Activated naive CD8-positive, alpha-beta T cell (primary cell): ENCODE measurements at regions not wholly inside any gene's neighbourhood (a gene's known extent, or its start where the extent isn't known, plus 50 kb on each side); places are given as distances from the start of the nearest gene placed in this dataset.

Source experiments
- H3K27ac Mint-ChIP-seq: one replicate; pipeline ENCODE4 v1.8.0; 2021; ENCODE audit warnings: mixed read lengths
- H3K27me3 Mint-ChIP-seq: one replicate; pipeline ENCODE4 v1.8.0; 2021; ENCODE audit warnings: mixed read lengths
- H3K36me3 Mint-ChIP-seq: one replicate; pipeline ENCODE4 v1.8.0; 2021; ENCODE audit warnings: mixed read lengths
- H3K4me1 Mint-ChIP-seq: one replicate; pipeline ENCODE4 v1.8.0; 2021; ENCODE audit warnings: low read depth, mixed read lengths
- H3K4me3 Mint-ChIP-seq: one replicate; pipeline ENCODE4 v1.8.0; 2021; ENCODE audit warnings: mild to moderate bottlenecking, mixed read lengths
- H3K9me3 Mint-ChIP-seq: one replicate; pipeline ENCODE4 v1.8.0; 2021; ENCODE audit warnings: low read depth, mixed read lengths

- Mint-ChIP-seq H3K27ac (no peak overlapping the region), H3K4me3 (no peak overlapping the region), H3K9me3 (peaks cover 7% of the 10 kb centered on the region), H3K4me1 (no peaks in the 10 kb centered on the region), H3K36me3 (no peaks in the 10 kb centered on the region), H3K27me3 (no peaks in the 10 kb centered on the region)
These were observed 1950.4 kb downstream of the SUCLG1 start for GRCh38 chr2:82508702-82509101.

- no peaks in the 10 kb centered on the region for H3K4me1 Mint-ChIP-seq
- peaks cover 7% of the 10 kb centered on the region for H3K9me3 Mint-ChIP-seq
- H3K27ac Mint-ChIP-seq = no peak overlapping the region
- no peaks in the 10 kb centered on the region for H3K36me3 Mint-ChIP-seq
- H3K4me3 Mint-ChIP-seq = no peak overlapping the region
- H3K27me3 Mint-ChIP-seq = no peaks in the 10 kb centered on the region
These were observed 1951.4 kb downstream of the SUCLG1 start for GRCh38 chr2:82507657-82508056.

- H3K27me3 Mint-ChIP-seq = no peaks in the 10 kb centered on the region
- H3K36me3 Mint-ChIP-seq = no peaks in the 10 kb centered on the region
- H3K4me3 Mint-ChIP-seq = no peak overlapping the region
- H3K9me3 Mint-ChIP-seq = peaks cover 11% of the 10 kb centered on the region
- no peaks in the 10 kb centered on the region for H3K4me1 Mint-ChIP-seq
- no peak overlapping the region for H3K27ac Mint-ChIP-seq
These were observed 1957.9 kb downstream of the SUCLG1 start for GRCh38 chr2:82501217-82501616.

- H3K4me1 Mint-ChIP-seq = no peaks in the 10 kb centered on the region
- H3K9me3 Mint-ChIP-seq = peaks cover 12% of the 10 kb centered on the region
- no peak overlapping the region for H3K27ac Mint-ChIP-seq
- H3K36me3 Mint-ChIP-seq = no peaks in the 10 kb centered on the region
- no peak overlapping the region for H3K4me3 Mint-ChIP-seq
- no peaks in the 10 kb centered on the region for H3K27me3 Mint-ChIP-seq
These were observed 1960.2 kb downstream of the SUCLG1 start for GRCh38 chr2:82498777-82499443.

- H3K9me3 Mint-ChIP-seq = peaks cover 15% of the 10 kb centered on the region
- no peaks in the 10 kb centered on the region for H3K27me3 Mint-ChIP-seq
- no peaks in the 10 kb centered on the region for H3K4me1 Mint-ChIP-seq
- no peaks in the 10 kb centered on the region for H3K36me3 Mint-ChIP-seq
- H3K27ac Mint-ChIP-seq = no peak overlapping the region
- H3K4me3 Mint-ChIP-seq = no peak overlapping the region
These were observed 1964.3 kb downstream of the SUCLG1 start for GRCh38 chr2:82494739-82495138.

- H3K4me3 Mint-ChIP-seq = no peak overlapping the region
- no peak overlapping the region for H3K27ac Mint-ChIP-seq
- H3K9me3 Mint-ChIP-seq = peaks cover 11% of the 10 kb centered on the region
- no peaks in the 10 kb centered on the region for H3K27me3 Mint-ChIP-seq
- H3K4me1 Mint-ChIP-seq = no peaks in the 10 kb centered on the region
- no peaks in the 10 kb centered on the region for H3K36me3 Mint-ChIP-seq
These were observed 1967.5 kb downstream of the SUCLG1 start for GRCh38 chr2:82491591-82491990.

GRCh38 chr2:82487354-82487753 lies 1971.7 kb downstream of the SUCLG1 start:
- Mint-ChIP-seq H3K9me3 (peaks cover 11% of the 10 kb centered on the region), H3K4me1 (no peaks in the 10 kb centered on the region), H3K4me3 (no peak overlapping the region), H3K27me3 (no peaks in the 10 kb centered on the region), H3K27ac (no peak overlapping the region), H3K36me3 (no peaks in the 10 kb centered on the region)

- no peak overlapping the region for H3K27ac Mint-ChIP-seq
- no peak overlapping the region for H3K4me3 Mint-ChIP-seq
- peaks cover 6% of the 10 kb centered on the region for H3K9me3 Mint-ChIP-seq
- H3K27me3 Mint-ChIP-seq = no peaks in the 10 kb centered on the region
- no peaks in the 10 kb centered on the region for H3K36me3 Mint-ChIP-seq
- H3K4me1 Mint-ChIP-seq = no peaks in the 10 kb centered on the region
These were observed 1973.4 kb downstream of the SUCLG1 start for GRCh38 chr2:82485701-82486100.

- Mint-ChIP-seq H3K9me3 (peaks cover 13% of the 10 kb centered on the region), H3K36me3 (no peaks in the 10 kb centered on the region), H3K27ac (no peak overlapping the region), H3K4me1 (no peaks in the 10 kb centered on the region), H3K4me3 (no peak overlapping the region), H3K27me3 (no peaks in the 10 kb centered on the region)
These were observed 1977.9 kb downstream of the SUCLG1 start for GRCh38 chr2:82481207-82481606.

- Mint-ChIP-seq H3K27ac (no peak overlapping the region), H3K4me1 (no peaks in the 10 kb centered on the region), H3K36me3 (no peaks in the 10 kb centered on the region), H3K4me3 (no peak overlapping the region), H3K27me3 (no peaks in the 10 kb centered on the region), H3K9me3 (peaks cover 8% of the 10 kb centered on the region)
These were observed 1980.4 kb downstream of the SUCLG1 start for GRCh38 chr2:82478641-82479040.

- no peak overlapping the region for H3K27ac Mint-ChIP-seq
- no peak overlapping the region for H3K4me3 Mint-ChIP-seq
- H3K4me1 Mint-ChIP-seq = no peaks in the 10 kb centered on the region
- no peaks in the 10 kb centered on the region for H3K36me3 Mint-ChIP-seq
- no peaks in the 10 kb centered on the region for H3K27me3 Mint-ChIP-seq
- H3K9me3 Mint-ChIP-seq = peaks cover 7% of the 10 kb centered on the region
These were observed 1983.0 kb downstream of the SUCLG1 start for GRCh38 chr2:82476094-82476493.

GRCh38 chr2:82428251-82428650 lies 2030.8 kb downstream of the SUCLG1 start:
- peaks cover 4% of the 10 kb centered on the region for H3K9me3 Mint-ChIP-seq
- no peaks in the 10 kb centered on the region for H3K4me1 Mint-ChIP-seq
- H3K27me3 Mint-ChIP-seq = no peaks in the 10 kb centered on the region
- no peak overlapping the region for H3K27ac Mint-ChIP-seq
- no peak overlapping the region for H3K4me3 Mint-ChIP-seq
- H3K36me3 Mint-ChIP-seq = no peaks in the 10 kb centered on the region

- Mint-ChIP-seq H3K4me1 (no peaks in the 10 kb centered on the region), H3K36me3 (no peaks in the 10 kb centered on the region), H3K27ac (no peak overlapping the region), H3K27me3 (no peaks in the 10 kb centered on the region), H3K4me3 (no peak overlapping the region), H3K9me3 (peaks cover 11% of the 10 kb centered on the region)
These were observed 2047.1 kb downstream of the SUCLG1 start for GRCh38 chr2:82412021-82412420.

GRCh38 chr2:82411071-82411470 lies 2048.0 kb downstream of the SUCLG1 start:
- peaks cover 11% of the 10 kb centered on the region for H3K9me3 Mint-ChIP-seq
- H3K36me3 Mint-ChIP-seq = no peaks in the 10 kb centered on the region
- H3K4me1 Mint-ChIP-seq = no peaks in the 10 kb centered on the region
- no peaks in the 10 kb centered on the region for H3K27me3 Mint-ChIP-seq
- no peak overlapping the region for H3K4me3 Mint-ChIP-seq
- no peak overlapping the region for H3K27ac Mint-ChIP-seq

GRCh38 chr2:82395531-82395930 lies 2063.5 kb downstream of the SUCLG1 start:
- Mint-ChIP-seq H3K27me3 (no peaks in the 10 kb centered on the region), H3K27ac (no peak overlapping the region), H3K4me1 (no peaks in the 10 kb centered on the region), H3K36me3 (no peaks in the 10 kb centered on the region), H3K9me3 (peaks cover 11% of the 10 kb centered on the region), H3K4me3 (no peak overlapping the region)

GRCh38 chr2:82391386-82391785 lies 2067.7 kb downstream of the SUCLG1 start:
- Mint-ChIP-seq H3K27ac (no peak overlapping the region), H3K4me3 (no peak overlapping the region), H3K36me3 (no peaks in the 10 kb centered on the region), H3K9me3 (peaks cover 12% of the 10 kb centered on the region), H3K4me1 (no peaks in the 10 kb centered on the region), H3K27me3 (no peaks in the 10 kb centered on the region)
